Neural progenitor cell (in vitro differentiated cells): ENCODE measurements at regions not wholly inside any gene's neighbourhood (a gene's known extent, or its start where the extent isn't known, plus 50 kb on each side); places are given as distances from the start of the nearest gene placed in this dataset.

Experiments
- DNase-seq: peaks from one replicate; pipeline ENCODE4 v3.0.0-alpha.2; 2016; ENCODE audit warnings: low spot score
- H2AFZ ChIP-seq: fragments of 200-600 bp; sonication (generic); replicated peaks from 2 replicates; pipeline ENCODE4 v1.6.1; 2016; ENCODE audit warnings: antibody characterized with exemption
- H3F3A ChIP-seq: fragments of 200-600 bp; sonication (generic); 2 replicates; pipeline ENCODE4 v1.6.1; 2016; ENCODE audit warnings: antibody characterized with exemption, low read depth
- H3K27ac ChIP-seq: fragments of 200-600 bp; sonication (generic); 2 replicates; pipeline ENCODE4 v1.5.1; 2016; ENCODE audit warnings: mild to moderate bottlenecking
- H3K27me3 ChIP-seq: fragments of 200-600 bp; sonication (generic); 2 replicates; pipeline ENCODE4 v1.6.1; 2016; ENCODE audit warnings: mild to moderate bottlenecking, moderate library complexity
- H3K36me3 ChIP-seq: fragments of 200-600 bp; sonication (generic); 2 replicates; pipeline ENCODE4 v1.5.1; 2016
- H3K4me1 ChIP-seq: fragments of 200-600 bp; sonication (generic); 2 replicates; pipeline ENCODE4 v1.6.1; 2016; ENCODE audit warnings: mixed run types
- H3K4me2 ChIP-seq: fragments of 200-600 bp; sonication (generic); 2 replicates; pipeline ENCODE4 v1.6.1; 2016
- H3K4me3 ChIP-seq: fragments of 200-600 bp; sonication (generic); 2 replicates; pipeline ENCODE4 v1.5.1; 2016
- H3K79me2 ChIP-seq: fragments of 200-600 bp; sonication (generic); 2 replicates; pipeline ENCODE4 v1.6.1; 2016; ENCODE audit warnings: low read depth
- H3K9ac ChIP-seq: fragments of 200-600 bp; sonication (generic); 2 replicates; pipeline ENCODE4 v1.6.1; 2016
- H3K9me3 ChIP-seq: fragments of 200-600 bp; sonication (generic); 2 replicates; pipeline ENCODE4 v1.5.1; 2016; ENCODE audit warnings: low read depth
- H4K20me1 ChIP-seq: fragments of 200-600 bp; sonication (generic); 2 replicates; pipeline ENCODE4 v1.6.1; 2016; ENCODE audit warnings: low read depth
- H3K27ac Mint-ChIP-seq: 3 replicates; pipeline ENCODE4 v1.8.0; 2021; ENCODE audit warnings: mixed read lengths
- H3K27me3 Mint-ChIP-seq: 2 replicates; pipeline ENCODE4 v1.8.0; 2022; ENCODE audit warnings: low read depth, mild to moderate bottlenecking, inconsistent platforms, moderate library complexity, mixed read lengths; ENCODE audit not compliant: insufficient read depth
- H3K36me3 Mint-ChIP-seq: 3 replicates; pipeline ENCODE4 v1.8.0; 2021; ENCODE audit warnings: mixed read lengths
- H3K4me1 Mint-ChIP-seq: 3 replicates; pipeline ENCODE4 v1.8.0; 2021; ENCODE audit warnings: mixed read lengths
- H3K4me3 Mint-ChIP-seq: 3 replicates; pipeline ENCODE4 v1.8.0; 2021; ENCODE audit warnings: mild to moderate bottlenecking, moderate library complexity, mixed read lengths
- H3K9me3 Mint-ChIP-seq: 3 replicates; pipeline ENCODE4 v1.8.0; 2020; ENCODE audit warnings: mixed read lengths
- CTCF ChIP-seq: fragments of 200-600 bp; sonication (generic); IDR thresholded peaks from 2 replicates; pipeline ENCODE4 v1.5.1; 2017; ENCODE audit warnings: antibody characterized with exemption, mild to moderate bottlenecking

GRCh38 chrX:47710252-47710651 lies 51.3 kb upstream of the UXT start:
- Histone ChIP-seq H3K4me2 (no peak overlapping the region), H3K9ac (no peak overlapping the region), H3K27me3 (no peaks in the 10 kb centered on the region), H3K79me2 (no peaks in the 10 kb centered on the region), H3K36me3 (no peaks in the 10 kb centered on the region), H3K4me1 (no peaks in the 10 kb centered on the region), H3K4me3 (no peak overlapping the region), H3K27ac (no peak overlapping the region), H3K9me3 (no peaks in the 10 kb centered on the region), H2AFZ (no peak overlapping the region), H3F3A (no peaks in the 10 kb centered on the region), H4K20me1 (no peaks in the 10 kb centered on the region)
- peaks cover 3% of the 10 kb centered on the region for H3K27me3 Mint-ChIP-seq
- H3K27ac Mint-ChIP-seq = no peak overlapping the region
- H3K36me3 Mint-ChIP-seq = no peaks in the 10 kb centered on the region
- TF ChIP-seq CTCF = no peak
- no peak for DNase-seq
- no peak overlapping the region for H3K4me3 Mint-ChIP-seq
- H3K9me3 Mint-ChIP-seq = peaks cover 7% of the 10 kb centered on the region
- H3K4me1 Mint-ChIP-seq = no peaks in the 10 kb centered on the region
